ENCODE measurements at regions not wholly inside any gene's neighbourhood (a gene's known extent, or its start where the extent isn't known, plus 50 kb on each side); places are given as distances from the start of the nearest gene placed in this dataset.

DNA sequence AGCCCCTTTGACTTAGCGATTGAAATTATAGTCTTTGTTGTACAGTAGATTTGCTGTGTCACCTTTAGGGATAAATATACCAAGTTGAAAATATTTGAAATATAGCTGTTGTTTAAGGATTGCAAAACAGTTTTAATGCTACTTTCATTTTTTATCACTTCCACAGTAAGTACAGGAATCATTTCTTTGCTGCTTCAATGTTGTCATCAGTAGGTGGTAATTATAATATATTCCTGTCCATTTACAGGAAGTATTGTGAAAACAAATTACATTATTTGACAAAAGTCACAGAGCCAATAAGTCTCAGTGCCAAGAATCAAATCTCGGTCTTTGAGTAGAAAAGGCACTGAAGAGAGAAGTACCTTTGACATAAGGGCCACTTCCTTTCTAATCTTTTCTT, 342.6 kb upstream of the RGS6 start:
- WGBS, 2 donors (ENCODE audit: low coverage in 1 of 2), result 83 to 92% methylated on average over 2 of the region's 2 CpGs
- in situ Hi-C loops (cut with MboI; ENCODE audit: low pct_ligation_motif_present in 1 of 4, low pct_unique_long_range_greater_than_20kb in 1 of 4, low sequenced_read_pairs in 3 of 4) (no loop called here), intact Hi-C loops (cut with DNase I; ENCODE audit: low total_unique reads) (no loop called here)
- H3K27ac ChIP-seq, result no peak overlapping the region
- peaks cover 0 to 23% (median 2%) of the 10 kb centered on the region in 4 donors for H3K4me1 ChIP-seq
- no peaks in the 10 kb centered on the region for H3K9me3 ChIP-seq
- TF ChIP-seq EP300 (IDR thresholded peaks at IDR 0.05; ENCODE audit: low read depth) (no peak), POLR2AphosphoS5 (IDR thresholded peaks at IDR 0.05) (no peak), POLR2A (IDR thresholded peaks at IDR 0.05) (no peak)
- TF ChIP-seq, protein P1, sequence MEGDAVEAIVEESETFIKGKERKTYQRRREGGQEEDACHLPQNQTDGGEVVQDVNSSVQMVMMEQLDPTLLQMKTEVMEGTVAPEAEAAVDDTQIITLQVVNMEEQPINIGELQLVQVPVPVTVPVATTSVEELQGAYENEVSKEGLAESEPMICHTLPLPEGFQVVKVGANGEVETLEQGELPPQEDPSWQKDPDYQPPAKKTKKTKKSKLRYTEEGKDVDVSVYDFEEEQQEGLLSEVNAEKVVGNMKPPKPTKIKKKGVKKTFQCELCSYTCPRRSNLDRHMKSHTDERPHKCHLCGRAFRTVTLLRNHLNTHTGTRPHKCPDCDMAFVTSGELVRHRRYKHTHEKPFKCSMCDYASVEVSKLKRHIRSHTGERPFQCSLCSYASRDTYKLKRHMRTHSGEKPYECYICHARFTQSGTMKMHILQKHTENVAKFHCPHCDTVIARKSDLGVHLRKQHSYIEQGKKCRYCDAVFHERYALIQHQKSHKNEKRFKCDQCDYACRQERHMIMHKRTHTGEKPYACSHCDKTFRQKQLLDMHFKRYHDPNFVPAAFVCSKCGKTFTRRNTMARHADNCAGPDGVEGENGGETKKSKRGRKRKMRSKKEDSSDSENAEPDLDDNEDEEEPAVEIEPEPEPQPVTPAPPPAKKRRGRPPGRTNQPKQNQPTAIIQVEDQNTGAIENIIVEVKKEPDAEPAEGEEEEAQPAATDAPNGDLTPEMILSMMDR (IDR thresholded peaks at IDR 0.05), result no peak
- no peaks in the 10 kb centered on the region for H3K36me3 ChIP-seq
- no peaks in the 10 kb centered on the region for H3K27me3 ChIP-seq
- DNase-seq, result no peak
- H3K4me3 ChIP-seq, result no peak overlapping the region

DNA sequence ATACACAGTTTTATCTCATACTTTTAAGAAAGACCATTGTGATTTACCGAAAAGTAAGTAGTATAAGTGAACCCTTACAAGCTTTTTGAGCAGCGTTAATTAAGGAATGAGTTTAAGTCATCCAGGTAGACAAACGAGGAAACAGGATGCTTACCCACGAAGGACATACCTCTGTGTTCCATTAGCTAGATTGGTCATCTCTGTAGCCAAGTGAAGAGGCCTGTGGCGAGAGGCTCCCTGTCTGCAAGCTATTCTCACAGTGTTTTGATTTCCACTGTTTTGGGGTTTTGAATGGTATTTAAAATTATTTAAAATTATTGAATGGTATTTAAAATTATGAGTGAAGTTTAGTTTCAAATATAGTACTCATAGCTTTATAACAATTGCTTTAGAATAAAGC, 342.1 kb upstream of the RGS6 start:
- 90% methylated on average over 5 of the region's 5 CpGs for WGBS, 2 donors (ENCODE audit: low coverage in 1 of 2)

DNA sequence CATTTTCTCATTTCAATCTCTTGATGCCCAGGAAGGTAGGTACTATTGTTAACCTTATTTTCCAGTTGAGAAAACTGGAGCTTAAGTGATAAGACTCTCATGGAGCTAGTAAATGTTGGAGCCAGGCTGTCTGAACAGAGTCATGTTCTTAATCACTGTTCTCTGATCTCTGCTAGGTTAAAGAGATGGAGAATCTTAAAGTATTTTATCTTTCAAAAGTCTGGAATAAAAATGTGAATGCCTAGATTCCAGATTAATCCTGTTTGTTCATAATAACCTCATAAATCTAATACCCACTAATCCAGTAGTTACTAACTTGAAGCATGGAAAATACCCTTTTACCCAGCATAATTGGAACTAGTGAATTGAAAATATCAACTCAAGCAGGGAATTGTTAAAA, 341.0 kb upstream of the RGS6 start:
- H3K27ac ChIP-seq, result no peak overlapping the region
- no peak overlapping the region for H3K4me3 ChIP-seq
- no peak for DNase-seq
- no peaks in the 10 kb centered on the region for H3K27me3 ChIP-seq
- in situ Hi-C loops (cut with MboI; ENCODE audit: low pct_ligation_motif_present in 1 of 4, low pct_unique_long_range_greater_than_20kb in 1 of 4, low sequenced_read_pairs in 3 of 4), result no loop called here
- no peak for TF ChIP-seq POLR2A (IDR thresholded peaks at IDR 0.05)
- H3K9me3 ChIP-seq, result no peaks in the 10 kb centered on the region
- H3K36me3 ChIP-seq, result no peaks in the 10 kb centered on the region
- intact Hi-C loops (cut with DNase I; ENCODE audit: low total_unique reads), result no loop called here
- H3K4me1 ChIP-seq, result peaks cover 0 to 26% (median 4%) of the 10 kb centered on the region in 4 donors

More for the DNA sequence above, 342.1 kb upstream of the RGS6 start:
- Histone ChIP-seq H3K9me3 (no peaks in the 10 kb centered on the region), H3K27ac (no peak overlapping the region), H3K36me3 (no peaks in the 10 kb centered on the region), H3K27me3 (no peaks in the 10 kb centered on the region), H3K4me3 (no peak overlapping the region), H3K4me1 (peaks cover 0 to 28% (median 4%) of the 10 kb centered on the region in 4 donors)
- DNase-seq, result no peak
- TF ChIP-seq, protein P1 (IDR thresholded peaks at IDR 0.05), result no peak
- TF ChIP-seq EP300 (IDR thresholded peaks at IDR 0.05; ENCODE audit: low read depth), result no peak
- TF ChIP-seq POLR2A (IDR thresholded peaks at IDR 0.05), result no peak
- TF ChIP-seq POLR2AphosphoS5 (IDR thresholded peaks at IDR 0.05), result no peak
- in situ Hi-C loops (cut with MboI; ENCODE audit: low pct_ligation_motif_present in 1 of 4, low pct_unique_long_range_greater_than_20kb in 1 of 4, low sequenced_read_pairs in 3 of 4) (no loop called here), intact Hi-C loops (cut with DNase I; ENCODE audit: low total_unique reads) (no loop called here)

DNA sequence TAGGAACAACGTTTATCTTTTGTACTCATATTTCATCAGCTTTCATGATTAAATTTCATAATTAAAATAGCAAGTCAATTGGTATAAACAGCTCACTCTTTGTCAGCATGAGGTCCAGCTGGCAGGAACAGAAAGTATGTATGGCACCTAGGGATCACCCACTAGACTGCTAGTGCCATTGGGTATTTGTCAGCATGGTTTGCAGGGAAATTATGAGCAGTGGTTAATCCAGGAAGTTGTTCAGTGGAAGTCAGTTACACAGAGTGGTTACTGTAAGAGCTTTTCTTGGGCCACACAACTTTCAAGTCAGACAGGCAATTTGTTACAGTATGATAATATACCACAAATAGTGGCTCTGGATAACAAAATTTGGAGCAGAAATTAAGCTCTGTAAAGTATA, 340.3 kb upstream of the RGS6 start:
- Histone ChIP-seq H3K4me3 (no peak overlapping the region), H3K9me3 (no peaks in the 10 kb centered on the region), H3K4me1 (peaks cover 0 to 23% (median 4%) of the 10 kb centered on the region in 4 donors), H3K27ac (no peak overlapping the region), H3K27me3 (no peaks in the 10 kb centered on the region), H3K36me3 (no peaks in the 10 kb centered on the region)
- no peak for DNase-seq
- 22 to 44% methylated on average over 1 of the region's 1 CpG for WGBS, 2 donors (ENCODE audit: low coverage in 1 of 2)
- intact Hi-C loops (cut with DNase I; ENCODE audit: low total_unique reads), result no loop called here
- TF ChIP-seq POLR2A (IDR thresholded peaks at IDR 0.05) (no peak), POLR2AphosphoS5 (IDR thresholded peaks at IDR 0.05) (no peak), EP300 (IDR thresholded peaks at IDR 0.05; ENCODE audit: low read depth) (no peak)
- TF ChIP-seq, protein P1 (IDR thresholded peaks at IDR 0.05), result no peak
- in situ Hi-C loops (cut with MboI; ENCODE audit: low pct_ligation_motif_present in 1 of 4, low pct_unique_long_range_greater_than_20kb in 1 of 4, low sequenced_read_pairs in 3 of 4), result no loop called here

DNA sequence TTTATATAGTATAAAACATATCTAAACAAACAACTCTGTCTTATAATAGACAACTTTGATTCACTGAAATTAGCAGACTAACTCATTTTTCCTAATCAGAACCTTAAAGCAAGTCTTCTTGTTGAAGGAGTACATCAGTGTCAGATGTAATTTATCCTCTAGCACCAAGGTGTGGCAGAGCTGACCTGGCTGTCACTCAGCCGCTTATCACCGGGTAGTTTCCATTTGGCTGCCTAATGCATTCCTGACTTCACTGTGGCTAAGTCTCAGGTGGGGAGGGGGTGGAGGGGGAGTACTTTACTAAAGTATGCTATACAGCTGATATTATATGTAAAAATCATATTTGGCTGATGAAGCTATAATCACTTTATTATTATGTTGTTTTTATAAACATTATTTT, 339.9 kb upstream of the RGS6 start:
- Histone ChIP-seq H3K9me3 (no peaks in the 10 kb centered on the region), H3K4me3 (no peak overlapping the region), H3K4me1 (peaks cover 0 to 23% (median 4%) of the 10 kb centered on the region in 4 donors), H3K27ac (no peak overlapping the region), H3K27me3 (no peaks in the 10 kb centered on the region), H3K36me3 (no peaks in the 10 kb centered on the region)
- no peak for DNase-seq
- WGBS, 2 donors (ENCODE audit: low coverage in 1 of 2), result 61% methylated on average over 2 of the region's 2 CpGs; no CpG with 5 or more reads in 1 of the 2 donors
- in situ Hi-C loops (cut with MboI; ENCODE audit: low pct_ligation_motif_present in 1 of 4, low pct_unique_long_range_greater_than_20kb in 1 of 4, low sequenced_read_pairs in 3 of 4), result no loop called here
- intact Hi-C loops (cut with DNase I; ENCODE audit: low total_unique reads), result no loop called here
- TF ChIP-seq EP300 (IDR thresholded peaks at IDR 0.05; ENCODE audit: low read depth), result no peak
- TF ChIP-seq, protein P1 (IDR thresholded peaks at IDR 0.05), result no peak
- TF ChIP-seq POLR2AphosphoS5 (IDR thresholded peaks at IDR 0.05), result no peak
- TF ChIP-seq POLR2A (IDR thresholded peaks at IDR 0.05), result no peak

Data from transverse colon (tissue), 4 donors.